GM12865 (cell line): ENCODE measurements at regions not wholly inside any gene's neighbourhood (a gene's known extent, or its start where the extent isn't known, plus 50 kb on each side); places are given as distances from the start of the nearest gene placed in this dataset.
A peak's percentile ranks its signal among the peaks of the same experiment; 100 is the strongest.

Source experiments
- DNase-seq: peaks from one replicate; pipeline ENCODE4 v3.0.0; 2010; ENCODE audit warnings: low read depth
- H3K4me3 ChIP-seq: 2 replicates; pipeline ENCODE4 v1.5.1; 2011; ENCODE audit warnings: mild to moderate bottlenecking, low read depth, low read length, control low read depth
- TF ChIP-seq, protein P1 (sequence below): IDR thresholded peaks from 2 replicates; pipeline ENCODE4 v1.5.1; 2011; ENCODE audit warnings: low read length, control low read depth, low read depth, inconsistent platforms; ENCODE audit not compliant: insufficient read depth; ENCODE audit errors: missing control alignments

- TF ChIP-seq, protein P1, sequence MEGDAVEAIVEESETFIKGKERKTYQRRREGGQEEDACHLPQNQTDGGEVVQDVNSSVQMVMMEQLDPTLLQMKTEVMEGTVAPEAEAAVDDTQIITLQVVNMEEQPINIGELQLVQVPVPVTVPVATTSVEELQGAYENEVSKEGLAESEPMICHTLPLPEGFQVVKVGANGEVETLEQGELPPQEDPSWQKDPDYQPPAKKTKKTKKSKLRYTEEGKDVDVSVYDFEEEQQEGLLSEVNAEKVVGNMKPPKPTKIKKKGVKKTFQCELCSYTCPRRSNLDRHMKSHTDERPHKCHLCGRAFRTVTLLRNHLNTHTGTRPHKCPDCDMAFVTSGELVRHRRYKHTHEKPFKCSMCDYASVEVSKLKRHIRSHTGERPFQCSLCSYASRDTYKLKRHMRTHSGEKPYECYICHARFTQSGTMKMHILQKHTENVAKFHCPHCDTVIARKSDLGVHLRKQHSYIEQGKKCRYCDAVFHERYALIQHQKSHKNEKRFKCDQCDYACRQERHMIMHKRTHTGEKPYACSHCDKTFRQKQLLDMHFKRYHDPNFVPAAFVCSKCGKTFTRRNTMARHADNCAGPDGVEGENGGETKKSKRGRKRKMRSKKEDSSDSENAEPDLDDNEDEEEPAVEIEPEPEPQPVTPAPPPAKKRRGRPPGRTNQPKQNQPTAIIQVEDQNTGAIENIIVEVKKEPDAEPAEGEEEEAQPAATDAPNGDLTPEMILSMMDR = no peak
- DNase-seq = no peak
- no peak overlapping the region for H3K4me3 ChIP-seq
These were observed 101.3 kb upstream of the NPFFR2 start for GRCh38 chr4:71930459-71930858.

GRCh38 chr4:71932941-71933340, 98.9 kb upstream of the NPFFR2 start:
- TF ChIP-seq, protein P1 = no peak

DNA sequence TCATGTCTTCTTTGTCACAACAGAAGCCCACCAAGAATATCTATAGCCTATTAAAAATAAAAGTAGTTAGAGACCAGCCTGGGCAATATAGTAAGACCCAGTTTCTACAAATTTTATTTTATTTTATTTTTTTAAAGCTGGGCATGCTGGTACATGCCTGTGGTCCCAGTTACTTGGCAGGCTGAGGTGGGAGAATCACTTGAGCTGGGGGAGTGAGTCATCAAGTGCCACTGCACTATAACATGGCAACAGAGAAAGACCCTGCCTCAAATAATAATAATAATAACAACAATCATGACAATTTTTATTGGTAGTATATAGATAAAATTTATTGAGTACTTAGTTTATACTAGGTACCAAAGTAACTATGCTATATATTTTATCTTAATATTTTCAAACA, 93.0 kb upstream of the NPFFR2 start:
- TF ChIP-seq, protein P1 = no peak
- DNase-seq = no peak
- no peak overlapping the region for H3K4me3 ChIP-seq

More at GRCh38 chr4:71932941-71933340, 98.9 kb upstream of the NPFFR2 start:
- no peak overlapping the region for H3K4me3 ChIP-seq
- DNase-seq = no peak

DNA sequence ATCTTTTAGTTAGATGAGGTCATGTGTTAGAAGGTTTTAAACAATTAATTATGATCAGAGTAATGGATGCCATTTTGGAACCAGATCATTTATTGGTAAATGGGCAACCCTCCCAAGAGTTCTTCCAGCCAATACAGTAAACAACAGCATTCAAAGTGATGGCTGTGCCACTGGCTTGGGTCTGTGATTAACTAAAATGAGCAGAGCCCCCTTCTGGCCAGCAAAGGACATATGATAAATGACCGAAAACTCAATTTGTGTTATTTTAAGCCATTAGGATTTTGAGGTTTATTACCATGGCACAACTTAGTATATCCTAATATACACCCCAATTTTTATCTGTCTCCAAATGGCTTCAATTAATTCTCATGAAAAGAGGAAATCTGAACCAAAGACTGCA, 90.8 kb upstream of the NPFFR2 start:
- TF ChIP-seq, protein P1 = peak; percentile 19
- no peak overlapping the region for H3K4me3 ChIP-seq
- DNase-seq = peak; percentile 39

- DNase-seq = no peak
- no peak overlapping the region for H3K4me3 ChIP-seq
- TF ChIP-seq, protein P1 = no peak
These were observed 86.8 kb upstream of the NPFFR2 start for GRCh38 chr4:71944956-71945355.

DNA sequence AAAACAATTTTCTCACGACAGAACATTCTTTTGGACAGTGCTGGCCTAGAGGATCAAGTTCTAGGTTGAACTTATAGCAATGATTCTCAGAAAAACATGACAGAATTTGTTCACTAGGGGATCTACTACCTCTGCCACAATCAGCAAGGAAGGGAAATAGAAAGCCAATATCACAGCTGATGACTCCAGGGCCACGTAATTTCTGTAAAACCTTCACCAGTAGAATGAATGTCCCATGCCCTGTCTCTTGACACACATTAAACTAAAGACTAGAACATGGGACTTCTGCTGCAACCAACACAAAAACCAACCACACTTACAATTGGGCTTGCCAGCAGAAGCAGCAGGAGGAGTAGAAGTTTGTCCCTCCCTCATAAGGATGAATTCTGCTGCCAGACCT, 86.0 kb upstream of the NPFFR2 start:
- no peak overlapping the region for H3K4me3 ChIP-seq
- TF ChIP-seq, protein P1 = no peak
- DNase-seq = no peak

DNA sequence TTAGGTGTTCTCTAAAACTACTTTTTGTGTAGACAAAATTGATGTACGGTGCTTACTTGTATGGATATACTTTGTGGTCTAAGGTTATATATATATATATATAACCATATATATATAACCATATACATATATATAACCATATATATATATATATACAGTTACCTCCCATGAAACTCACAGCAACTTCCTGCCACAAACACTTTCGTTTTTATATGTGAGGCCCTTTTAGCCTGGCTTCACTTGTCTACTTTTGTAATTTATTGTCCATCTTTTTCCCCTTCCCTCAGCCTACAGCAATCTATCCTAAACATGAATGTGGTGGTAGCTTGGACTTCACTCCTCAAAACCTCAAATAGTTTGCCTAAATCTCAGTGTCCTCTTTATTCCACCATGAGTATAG, 72.8 kb upstream of the NPFFR2 start:
- no peak overlapping the region for H3K4me3 ChIP-seq
- TF ChIP-seq, protein P1 = no peak
- no peak for DNase-seq
